Mammary epithelial cell (primary cell): ENCODE measurements at regions not wholly inside any gene's neighbourhood (a gene's known extent, or its start where the extent isn't known, plus 50 kb on each side); places are given as distances from the start of the nearest gene placed in this dataset.

Source experiments
- EZH2 ChIP-seq: IDR thresholded peaks from 2 replicates; pipeline ENCODE4 v1.6.1; 2012; ENCODE audit warnings: low read length, inconsistent platforms, borderline replicate concordance
- TF ChIP-seq, protein P1 (sequence below), 2 donors: IDR thresholded peaks in 1 of 2; conservative IDR thresholded peaks in 1 of 2; 2 replicates each; pipeline ENCODE4 v1.5.1; 2011 to 2012; ENCODE audit warnings: inconsistent platforms in 2 of 2, low read length in 2 of 2, mild to moderate bottlenecking in 2 of 2, control low read depth in 1 of 2, low read depth in 1 of 2; ENCODE audit not compliant: insufficient read depth in 1 of 2; ENCODE audit errors: extremely low read depth in 1 of 2

DNA sequence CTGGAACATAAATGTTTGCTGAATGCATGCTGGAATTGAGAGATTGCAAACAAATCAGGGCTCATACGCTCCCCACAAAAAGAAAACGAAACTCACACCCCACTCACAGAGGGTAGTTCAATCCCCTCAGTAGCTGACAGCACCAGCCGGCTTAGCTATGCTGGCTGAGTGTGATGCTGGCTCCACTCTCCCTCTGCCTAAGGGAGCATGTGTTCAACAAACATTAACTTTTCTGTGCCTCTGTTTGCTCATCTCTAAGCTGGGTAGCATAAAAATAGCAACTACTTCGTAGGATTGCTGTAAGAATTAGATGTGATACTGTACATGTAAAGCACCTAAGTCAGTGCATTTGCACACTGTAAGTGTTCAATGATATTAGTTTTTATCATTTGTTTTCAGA is 282.6 kb downstream of the FOXO1 start:
- TF ChIP-seq, protein P1, sequence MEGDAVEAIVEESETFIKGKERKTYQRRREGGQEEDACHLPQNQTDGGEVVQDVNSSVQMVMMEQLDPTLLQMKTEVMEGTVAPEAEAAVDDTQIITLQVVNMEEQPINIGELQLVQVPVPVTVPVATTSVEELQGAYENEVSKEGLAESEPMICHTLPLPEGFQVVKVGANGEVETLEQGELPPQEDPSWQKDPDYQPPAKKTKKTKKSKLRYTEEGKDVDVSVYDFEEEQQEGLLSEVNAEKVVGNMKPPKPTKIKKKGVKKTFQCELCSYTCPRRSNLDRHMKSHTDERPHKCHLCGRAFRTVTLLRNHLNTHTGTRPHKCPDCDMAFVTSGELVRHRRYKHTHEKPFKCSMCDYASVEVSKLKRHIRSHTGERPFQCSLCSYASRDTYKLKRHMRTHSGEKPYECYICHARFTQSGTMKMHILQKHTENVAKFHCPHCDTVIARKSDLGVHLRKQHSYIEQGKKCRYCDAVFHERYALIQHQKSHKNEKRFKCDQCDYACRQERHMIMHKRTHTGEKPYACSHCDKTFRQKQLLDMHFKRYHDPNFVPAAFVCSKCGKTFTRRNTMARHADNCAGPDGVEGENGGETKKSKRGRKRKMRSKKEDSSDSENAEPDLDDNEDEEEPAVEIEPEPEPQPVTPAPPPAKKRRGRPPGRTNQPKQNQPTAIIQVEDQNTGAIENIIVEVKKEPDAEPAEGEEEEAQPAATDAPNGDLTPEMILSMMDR (conservative IDR thresholded peaks at IDR 0.05 in 1 of 2, IDR thresholded peaks at IDR 0.05 in 1 of 2; ENCODE audit: extremely low read depth in 1 of 2, insufficient read depth in 1 of 2, low read depth in 1 of 2, low read length in 2 of 2) = no peak
- no peak for TF ChIP-seq EZH2
